LNCaP clone FGC (cell line): ENCODE measurements at regions not wholly inside any gene's neighbourhood (a gene's known extent, or its start where the extent isn't known, plus 50 kb on each side); places are given as distances from the start of the nearest gene placed in this dataset.

Source experiments
- DNase-seq: peaks from one replicate; pipeline ENCODE4 v3.0.0-alpha.2; 2011; ENCODE audit warnings: low read depth
- H3K4me3 ChIP-seq: 2 replicates; pipeline ENCODE4 v1.5.1; 2011; ENCODE audit warnings: mild to moderate bottlenecking, low read depth, low read length, control low read depth
- CTCF ChIP-seq: IDR thresholded peaks from 2 replicates; pipeline ENCODE4 v1.5.1; 2012; ENCODE audit warnings: mild to moderate bottlenecking; ENCODE audit not compliant: control insufficient read depth, insufficient read depth; ENCODE audit errors: extremely low read depth

- no peak for TF ChIP-seq CTCF
- DNase-seq = no peak
- no peak overlapping the region for H3K4me3 ChIP-seq
Measured at GRCh38 chr10:37675449-37675848, 182.0 kb downstream of the ZNF248 start.

GRCh38 chr10:37671802-37672201, 185.6 kb downstream of the ZNF248 start:
- no peak for TF ChIP-seq CTCF
- no peak for DNase-seq
- H3K4me3 ChIP-seq = no peak overlapping the region

GRCh38 chr10:37667736-37668135, 189.7 kb downstream of the ZNF248 start:
- TF ChIP-seq CTCF = no peak
- no peak for DNase-seq

GRCh38 chr10:37654466-37654865, 202.9 kb downstream of the ZNF248 start:
- no peak for TF ChIP-seq CTCF
- no peak overlapping the region for H3K4me3 ChIP-seq
- peak; percentile 4 for DNase-seq

More at GRCh38 chr10:37667736-37668135, 189.7 kb downstream of the ZNF248 start:
- H3K4me3 ChIP-seq = no peak overlapping the region

GRCh38 chr10:37643187-37643586, 214.2 kb downstream of the ZNF248 start:
- H3K4me3 ChIP-seq = no peak overlapping the region
- no peak for TF ChIP-seq CTCF
- no peak for DNase-seq

GRCh38 chr10:37640301-37640700, 217.1 kb downstream of the ZNF248 start:
- no peak for TF ChIP-seq CTCF
- no peak overlapping the region for H3K4me3 ChIP-seq
- no peak for DNase-seq

- no peak overlapping the region for H3K4me3 ChIP-seq
- no peak for DNase-seq
- TF ChIP-seq CTCF = no peak
Measured at GRCh38 chr10:37639200-37639599, 218.2 kb downstream of the ZNF248 start.
